ENCODE measurements at regions not wholly inside any gene's neighbourhood (a gene's known extent, or its start where the extent isn't known, plus 50 kb on each side); places are given as distances from the start of the nearest gene placed in this dataset.

DNA sequence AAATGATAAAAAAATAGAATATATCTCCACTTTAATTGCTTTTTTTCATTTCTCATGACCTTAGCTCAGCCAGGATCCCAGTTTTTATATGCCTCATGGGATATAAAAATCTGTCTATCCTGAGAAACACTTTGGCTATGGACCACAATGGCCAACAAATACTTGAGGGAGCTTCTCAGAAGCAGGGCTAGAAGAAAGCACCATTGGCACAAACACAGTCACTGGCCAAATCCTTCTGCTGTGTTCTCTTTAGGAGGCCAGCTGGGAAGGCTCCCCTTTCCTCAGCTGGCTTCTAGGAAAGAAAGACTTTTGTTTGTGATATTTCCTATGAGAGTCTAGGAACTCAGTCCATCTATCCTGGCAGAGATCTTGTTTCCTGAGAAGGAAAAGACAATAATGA is 856.2 kb upstream of the GHITM start:
- TF ChIP-seq, protein P1, sequence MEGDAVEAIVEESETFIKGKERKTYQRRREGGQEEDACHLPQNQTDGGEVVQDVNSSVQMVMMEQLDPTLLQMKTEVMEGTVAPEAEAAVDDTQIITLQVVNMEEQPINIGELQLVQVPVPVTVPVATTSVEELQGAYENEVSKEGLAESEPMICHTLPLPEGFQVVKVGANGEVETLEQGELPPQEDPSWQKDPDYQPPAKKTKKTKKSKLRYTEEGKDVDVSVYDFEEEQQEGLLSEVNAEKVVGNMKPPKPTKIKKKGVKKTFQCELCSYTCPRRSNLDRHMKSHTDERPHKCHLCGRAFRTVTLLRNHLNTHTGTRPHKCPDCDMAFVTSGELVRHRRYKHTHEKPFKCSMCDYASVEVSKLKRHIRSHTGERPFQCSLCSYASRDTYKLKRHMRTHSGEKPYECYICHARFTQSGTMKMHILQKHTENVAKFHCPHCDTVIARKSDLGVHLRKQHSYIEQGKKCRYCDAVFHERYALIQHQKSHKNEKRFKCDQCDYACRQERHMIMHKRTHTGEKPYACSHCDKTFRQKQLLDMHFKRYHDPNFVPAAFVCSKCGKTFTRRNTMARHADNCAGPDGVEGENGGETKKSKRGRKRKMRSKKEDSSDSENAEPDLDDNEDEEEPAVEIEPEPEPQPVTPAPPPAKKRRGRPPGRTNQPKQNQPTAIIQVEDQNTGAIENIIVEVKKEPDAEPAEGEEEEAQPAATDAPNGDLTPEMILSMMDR (IDR thresholded peaks at IDR 0.05; ENCODE audit: insufficient read depth, low read depth, low read length) = no peak
- no peak for TF ChIP-seq EZH2 (IDR thresholded peaks at IDR 0.05; ENCODE audit: insufficient read depth, low read length)
